GM19438 (cell line): ENCODE measurements at regions not wholly inside any gene's neighbourhood (a gene's known extent, or its start where the extent isn't known, plus 50 kb on each side); places are given as distances from the start of the nearest gene placed in this dataset.
"Not testable (repeated sequence)": the region's sequence is repeated elsewhere in the genome, so short reads cannot be mapped to it uniquely, and the experiment has no call there.

Experiments used
- ATAC-seq: cut with Tn5 transposase; IDR thresholded peaks from one replicate; pipeline ENCODE4 v1.9.1; 2021; ENCODE audit warnings: low read depth; ENCODE audit not compliant: unreplicated experiment

DNA sequence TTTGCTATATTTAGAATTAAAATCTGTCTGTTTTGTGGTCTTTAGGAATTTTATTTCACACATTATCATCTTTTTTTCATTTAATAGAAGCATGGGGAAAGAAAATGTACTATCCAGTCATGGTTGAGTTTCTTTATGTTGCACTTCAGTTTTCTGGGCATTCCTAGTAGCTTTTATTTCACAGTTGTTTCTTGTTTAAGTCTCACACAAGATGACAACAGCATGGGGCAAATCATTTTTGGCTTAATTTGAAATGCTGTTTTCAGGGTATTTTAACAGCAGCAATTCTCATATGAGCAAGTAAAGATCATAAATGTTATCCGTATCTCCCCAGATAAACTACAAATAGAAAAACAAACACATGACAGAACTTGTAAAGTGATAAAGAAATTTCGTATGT is 1600.2 kb downstream of the PCDH9 start:
- ATAC-seq, result no peak

DNA sequence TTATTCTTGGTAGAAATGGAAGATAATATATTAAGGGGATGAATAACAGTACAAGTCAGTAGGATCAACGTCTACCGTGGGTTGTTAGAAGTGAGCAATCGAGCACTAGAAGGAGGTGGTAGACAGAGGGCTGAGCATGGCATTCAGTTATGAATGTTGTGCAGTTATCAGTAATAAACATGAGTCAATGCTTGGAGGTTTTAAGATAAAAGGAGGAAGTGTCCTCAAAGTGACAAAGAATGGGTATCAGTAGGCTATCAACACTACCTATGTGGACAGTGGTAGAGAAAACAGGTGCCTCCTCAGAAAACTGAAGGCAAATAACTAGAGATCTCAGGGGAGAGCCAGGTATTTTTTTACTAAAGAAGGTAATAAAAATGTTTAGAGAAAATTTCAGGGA is 1607.0 kb downstream of the PCDH9 start:
- no peak for ATAC-seq

DNA sequence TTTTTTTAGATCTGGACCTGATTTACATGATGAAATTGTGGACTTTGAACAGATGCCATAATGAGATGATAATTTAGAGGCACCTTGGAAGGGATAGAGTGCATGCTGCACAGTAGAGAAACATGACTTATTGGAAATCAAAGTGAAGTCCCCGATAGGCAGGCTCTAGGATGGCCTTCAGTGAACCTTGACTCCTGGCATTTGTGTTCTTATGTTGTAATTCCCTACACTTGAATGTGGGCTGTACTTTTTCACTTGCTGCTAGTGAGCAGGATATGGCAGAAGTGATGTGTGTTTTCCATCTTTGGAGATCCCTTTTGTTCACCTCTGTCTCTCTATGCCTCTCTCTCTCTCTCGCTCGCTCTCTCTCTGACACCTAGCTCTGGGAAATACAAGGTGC is 1614.6 kb downstream of the PCDH9 start:
- ATAC-seq, result no peak

DNA sequence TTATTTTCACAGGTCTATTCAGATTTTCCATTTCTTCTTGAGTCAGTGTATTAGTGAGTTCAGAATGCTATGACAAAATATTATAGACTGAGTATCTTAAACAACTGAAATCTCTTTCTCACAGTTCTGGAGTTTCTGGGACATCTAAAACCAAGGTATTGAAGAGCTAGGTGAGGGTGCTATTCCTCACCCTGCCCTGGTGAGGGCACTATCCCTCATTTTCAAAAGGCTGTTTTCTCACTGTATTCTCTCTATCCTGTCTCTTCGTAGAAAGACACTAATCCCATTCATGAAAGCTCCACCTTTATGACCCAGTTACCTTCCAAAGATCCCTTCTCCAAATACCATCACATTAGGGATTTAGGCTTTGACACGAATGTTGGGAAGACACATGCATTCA is 1617.1 kb downstream of the PCDH9 start:
- ATAC-seq, result no peak

DNA sequence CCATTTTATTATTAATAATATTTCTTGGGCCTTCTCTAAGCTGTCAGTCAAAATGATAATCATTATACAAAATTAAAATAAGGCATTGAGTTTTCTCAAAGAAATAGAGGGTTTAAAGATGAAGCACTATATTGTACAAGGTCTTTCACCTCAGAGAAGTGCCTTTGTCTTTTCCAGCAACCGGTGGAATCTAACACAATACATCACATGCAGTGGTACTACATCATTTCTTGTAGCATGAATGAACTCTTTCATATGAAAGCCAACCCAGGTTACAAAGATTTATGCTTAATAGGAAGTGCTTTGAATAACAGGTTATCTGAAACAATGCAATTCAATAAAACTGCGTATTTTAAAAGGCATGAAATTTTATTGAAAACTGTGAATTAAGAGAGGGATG is 1620.8 kb downstream of the PCDH9 start:
- ATAC-seq, result no peak

DNA sequence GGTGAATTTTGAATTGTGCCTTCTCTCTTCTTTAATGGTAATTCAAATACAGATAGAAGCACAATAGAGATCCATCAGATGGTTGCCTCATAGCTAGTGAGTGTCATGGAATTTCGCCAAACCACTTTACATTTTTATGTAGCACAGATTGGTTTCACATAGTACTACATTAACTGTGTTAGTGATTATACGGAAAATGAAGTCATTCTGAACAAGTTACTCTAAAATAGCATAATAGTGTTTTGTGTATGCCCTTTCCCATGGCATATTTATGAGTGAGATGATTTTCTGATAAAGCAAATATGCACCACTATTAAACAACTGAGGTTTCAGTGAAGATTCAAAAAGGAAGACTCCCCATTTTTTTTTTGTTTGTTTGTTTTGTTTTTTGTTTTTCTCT is 1623.5 kb downstream of the PCDH9 start:
- no peak for ATAC-seq

DNA sequence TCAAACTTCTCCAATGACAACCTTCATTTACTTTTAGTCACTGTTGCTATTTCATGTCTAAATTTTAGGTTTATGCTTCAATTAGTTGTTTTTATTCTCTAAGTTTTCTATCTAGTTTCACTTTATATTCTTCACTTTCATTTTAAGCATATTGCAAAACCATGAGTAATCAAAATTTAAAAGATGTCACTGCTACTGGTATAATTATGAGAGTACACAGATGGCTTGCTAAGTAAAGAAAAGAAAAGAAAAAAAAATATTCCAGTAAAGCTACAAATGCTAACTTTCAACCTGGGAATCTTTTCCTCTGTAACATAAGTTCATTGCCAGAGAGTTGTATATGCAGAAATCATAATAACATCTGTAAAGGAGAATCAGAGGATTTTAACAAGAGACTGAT is 1624.7 kb downstream of the PCDH9 start:
- ATAC-seq, result no peak

DNA sequence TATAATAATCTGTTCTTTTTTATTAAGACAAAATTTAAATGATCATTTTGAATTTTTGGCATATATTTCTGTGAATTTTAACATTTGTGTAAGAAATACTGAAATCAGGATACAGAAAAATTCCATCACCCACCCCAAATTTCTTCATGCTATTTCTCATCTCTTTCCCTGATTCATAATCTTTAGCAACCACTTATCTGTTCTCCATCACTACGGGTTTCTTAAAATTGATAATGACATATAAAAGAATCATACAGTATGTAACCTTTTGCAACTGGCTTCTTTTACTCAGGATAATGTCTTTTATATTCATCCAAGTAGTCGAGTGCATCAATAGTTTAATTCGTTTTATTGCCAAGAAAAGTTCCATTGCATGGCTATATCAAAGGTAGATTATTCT is 1627.0 kb downstream of the PCDH9 start:
- no peak for ATAC-seq

DNA sequence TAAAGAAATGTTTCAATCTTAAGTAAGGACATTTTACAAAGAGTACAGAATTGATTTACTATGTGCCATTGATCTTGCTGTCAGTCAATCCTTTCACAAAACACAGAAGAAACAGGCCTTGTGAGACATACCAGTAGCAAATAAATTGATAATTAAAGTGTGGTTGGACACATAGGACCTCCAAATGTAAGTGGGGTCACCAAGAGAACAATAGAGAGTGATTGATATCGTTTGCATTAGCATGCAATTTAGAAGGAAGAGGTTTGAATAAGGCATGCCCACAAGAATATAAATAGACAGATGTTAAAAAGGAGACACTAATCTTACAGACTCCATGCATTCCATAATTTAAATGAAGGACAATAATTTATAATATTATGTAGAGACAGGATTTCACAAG is 1628.3 kb downstream of the PCDH9 start:
- ATAC-seq, result no peak

DNA sequence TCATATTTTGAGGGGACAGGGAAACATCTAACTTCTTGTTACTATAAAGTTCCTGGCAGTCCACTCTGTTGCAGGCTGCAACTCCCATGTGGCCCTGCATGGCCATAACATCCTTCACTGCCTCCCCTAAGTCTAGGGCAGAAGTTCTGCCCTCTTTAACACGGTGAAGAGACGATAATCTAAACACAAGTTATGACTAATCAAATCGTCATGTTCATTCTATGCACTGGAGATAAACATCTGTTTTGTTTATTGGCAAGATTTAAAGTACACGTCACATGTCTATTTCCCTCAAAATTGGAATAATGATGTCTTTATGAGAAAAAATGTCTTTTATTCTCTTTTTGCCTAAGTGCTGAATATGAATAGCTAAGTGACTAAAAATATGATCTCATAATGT is 1629.4 kb downstream of the PCDH9 start:
- no peak for ATAC-seq

DNA sequence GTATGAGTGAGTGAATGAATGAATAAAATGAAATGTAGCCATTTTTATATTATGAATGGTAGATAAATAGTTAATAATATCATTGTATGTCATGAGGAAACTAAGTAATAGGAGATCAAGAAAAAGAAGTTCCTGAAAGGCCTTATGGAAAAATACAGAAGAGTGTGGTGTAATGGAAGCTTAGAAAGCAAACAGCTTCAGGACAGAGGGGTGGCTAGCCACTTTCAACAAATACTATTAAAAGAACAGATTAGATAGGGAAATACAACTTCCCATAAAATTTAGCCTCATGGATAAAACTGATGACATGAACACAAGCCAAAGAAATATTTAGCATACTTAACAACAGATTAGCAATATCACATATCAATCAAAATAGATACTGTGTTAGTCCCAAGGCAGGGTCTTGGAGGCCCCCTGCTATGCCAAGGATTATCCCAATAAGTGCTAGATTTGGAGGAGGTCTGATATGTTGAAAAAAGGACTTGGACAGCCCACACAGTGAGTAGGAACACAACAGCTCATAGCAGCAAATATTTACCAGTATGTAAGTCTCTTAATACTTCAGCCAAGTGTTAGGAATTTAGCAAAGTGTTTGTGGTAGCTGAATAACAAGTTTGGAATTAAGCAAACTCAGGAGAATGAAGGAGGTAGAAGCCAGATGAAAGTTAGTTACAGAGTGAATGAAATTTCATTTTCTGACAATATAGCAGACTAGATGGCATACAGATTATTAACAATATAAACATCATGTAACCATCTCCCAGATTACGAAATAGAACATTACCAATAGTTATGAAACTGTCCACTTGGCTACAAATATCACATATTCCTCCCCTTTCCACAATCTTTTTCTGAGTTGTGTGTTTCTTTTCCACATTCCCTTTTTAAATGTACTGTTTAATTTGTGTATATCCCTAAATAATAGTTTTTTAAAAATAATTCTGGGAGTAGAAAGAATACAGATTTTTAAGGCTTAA is 1632.0 kb downstream of the PCDH9 start:
- no peak for ATAC-seq

DNA sequence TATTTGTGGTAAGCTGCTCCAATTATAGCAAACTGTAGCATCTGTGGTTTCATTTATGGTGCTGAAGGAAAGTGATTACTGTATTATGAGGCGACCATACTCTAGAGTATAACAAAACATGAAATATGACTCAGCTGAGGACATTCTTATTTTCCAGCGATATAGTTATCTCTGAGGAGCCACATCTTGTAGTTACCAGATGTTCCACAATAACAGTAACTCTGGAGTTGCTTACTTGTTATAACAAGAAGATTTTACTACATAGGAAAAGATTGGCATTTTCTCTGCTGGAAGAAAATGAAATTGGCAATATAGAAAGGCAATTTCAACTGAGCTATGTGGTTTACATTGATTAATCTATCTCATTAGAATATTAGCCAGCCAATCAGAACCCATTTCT is 1634.2 kb downstream of the PCDH9 start:
- no peak for ATAC-seq

DNA sequence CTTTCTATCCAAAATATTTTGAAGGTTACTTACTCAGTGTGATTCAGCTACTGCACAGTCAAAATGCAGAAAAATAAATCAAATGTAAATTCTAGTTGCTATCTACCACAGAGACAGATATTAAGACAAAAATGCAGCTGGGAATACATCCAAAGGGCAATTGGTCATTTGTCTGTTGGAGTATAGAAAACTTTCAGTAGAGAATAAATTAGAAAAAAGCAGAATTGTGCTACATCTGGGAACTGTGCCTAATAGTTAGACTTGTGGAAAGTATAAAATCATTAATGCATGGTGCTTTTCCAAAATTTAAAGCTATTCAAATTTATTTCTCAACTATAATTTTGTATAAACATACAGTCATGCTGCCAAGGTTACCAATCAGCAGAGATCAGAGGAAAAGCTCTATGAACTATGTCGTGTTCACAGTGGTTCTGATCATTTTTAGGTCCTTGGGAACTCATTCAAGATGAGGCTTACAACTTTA is 1635.8 kb downstream of the PCDH9 start:
- no peak for ATAC-seq

DNA sequence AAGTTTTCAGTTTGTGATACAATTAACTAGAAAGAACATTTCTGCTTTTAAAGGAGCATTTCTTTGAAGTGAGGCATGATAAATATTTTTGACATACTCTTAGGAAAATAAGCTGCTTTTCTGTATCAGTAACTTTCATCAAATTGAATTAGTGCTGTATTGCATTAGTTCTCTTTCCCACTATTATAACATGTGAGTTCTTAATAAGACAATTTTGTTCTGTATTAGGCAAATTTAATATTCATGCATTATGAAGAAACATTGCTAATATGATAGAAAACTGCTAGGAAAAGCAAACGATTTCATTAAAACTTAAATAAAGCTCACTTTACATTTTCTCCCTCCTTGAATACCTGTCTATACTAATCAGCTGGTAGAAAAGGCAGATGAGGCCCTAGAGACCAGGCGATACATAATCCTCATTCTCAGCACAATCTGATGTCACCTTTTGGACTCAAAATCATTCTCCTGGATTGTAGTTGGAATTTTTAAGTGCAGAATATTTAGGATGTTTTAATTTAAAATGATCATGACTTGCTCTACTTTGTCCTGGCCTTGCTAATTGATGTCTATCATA is 1636.8 kb downstream of the PCDH9 start:
- ATAC-seq, result no peak

DNA sequence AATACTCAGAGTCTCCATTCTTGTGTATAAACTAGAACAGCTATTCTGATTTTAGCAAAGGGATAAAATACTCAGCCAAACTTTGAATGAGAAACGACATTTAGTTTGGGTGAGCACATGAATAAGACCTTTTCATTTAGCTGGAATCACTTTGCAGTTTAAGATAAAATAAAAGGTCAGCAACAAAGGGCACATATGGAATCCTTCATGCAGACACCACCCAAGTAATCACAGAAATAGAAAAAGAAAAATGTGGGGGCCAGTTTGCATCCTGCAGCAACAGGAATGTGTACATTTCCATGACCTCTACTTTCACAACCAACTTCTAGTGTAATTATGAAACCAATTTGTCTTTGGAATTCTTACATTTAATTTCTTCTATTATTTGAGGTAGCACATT is 1637.4 kb downstream of the PCDH9 start:
- ATAC-seq, result no peak

DNA sequence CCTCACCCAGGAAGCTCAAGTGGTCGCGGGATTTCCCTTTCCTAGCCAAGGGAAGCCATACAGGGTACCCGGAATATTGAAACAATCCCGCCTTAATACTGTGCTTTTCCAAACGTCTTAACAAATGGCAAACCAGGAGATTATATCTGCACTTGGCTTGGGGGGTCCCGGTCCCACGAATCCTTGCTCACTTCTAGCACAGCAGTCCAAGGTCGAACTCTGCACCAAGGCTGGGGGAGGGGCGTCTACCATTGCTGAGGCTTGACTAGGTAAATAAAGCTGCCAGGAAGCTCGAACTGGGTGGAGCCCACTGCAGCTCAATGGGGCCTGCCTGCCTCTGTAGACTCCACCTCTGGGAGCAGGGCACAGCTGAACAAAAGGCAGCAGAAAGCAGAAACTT is 1644.8 kb downstream of the PCDH9 start:
- no peak for ATAC-seq

DNA sequence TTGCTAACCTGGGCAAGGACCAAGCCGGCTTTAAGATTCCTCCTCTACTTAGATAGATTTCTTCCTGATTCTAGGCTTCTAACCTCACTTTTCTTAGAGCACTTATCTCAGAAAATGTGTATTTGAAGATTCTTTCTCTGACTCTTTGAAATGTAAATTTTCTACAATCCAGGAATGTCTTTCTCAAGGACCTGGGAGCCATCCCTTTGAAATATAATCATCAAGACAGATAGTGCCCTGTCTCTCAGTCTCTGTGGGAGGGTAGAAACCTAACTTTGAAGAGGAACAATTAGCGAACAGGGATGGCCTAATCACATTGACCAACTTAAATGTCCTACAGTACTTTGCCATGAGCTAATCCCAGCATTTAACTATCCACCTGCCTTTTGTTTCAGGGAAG is 1646.0 kb downstream of the PCDH9 start:
- ATAC-seq, result no peak

DNA sequence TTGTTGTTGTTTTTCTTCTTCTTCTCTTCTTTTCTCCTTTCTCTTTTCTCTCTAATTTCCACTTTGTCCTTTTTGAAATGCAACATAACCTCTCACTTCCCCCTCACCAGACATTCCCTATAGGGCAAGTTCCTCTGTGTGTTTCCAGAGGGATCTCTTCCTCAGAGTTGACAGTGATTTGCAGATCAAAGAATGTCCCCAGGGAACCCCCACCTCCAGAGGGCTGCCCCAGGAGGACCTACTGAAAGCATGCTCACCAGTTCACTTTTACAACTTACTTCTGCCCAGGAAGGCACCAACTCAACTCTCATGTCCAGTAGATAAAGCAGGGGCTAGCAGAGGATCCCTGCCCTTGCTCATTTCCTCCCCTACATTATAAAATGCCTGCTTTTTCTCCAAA is 1648.0 kb downstream of the PCDH9 start:
- ATAC-seq, result no peak

DNA sequence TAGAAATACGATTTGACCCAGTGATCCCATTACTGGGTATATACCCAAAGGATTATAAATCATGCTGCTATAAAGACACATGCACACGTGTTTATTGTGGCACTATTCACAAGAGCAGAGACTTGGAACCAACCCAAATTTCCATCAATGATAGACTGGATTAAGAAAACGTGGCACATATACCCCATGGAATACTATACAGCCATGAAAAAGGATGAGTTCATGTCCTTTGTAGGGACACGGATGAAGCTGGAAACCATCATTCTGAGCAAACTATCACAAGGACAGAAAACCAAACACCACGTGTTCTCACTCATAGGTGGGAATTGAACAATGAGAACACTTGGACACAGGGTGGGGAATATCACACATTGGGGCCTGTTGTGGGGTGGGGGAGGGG is 1665.6 kb downstream of the PCDH9 start:
- not testable (repeated sequence) for ATAC-seq

DNA sequence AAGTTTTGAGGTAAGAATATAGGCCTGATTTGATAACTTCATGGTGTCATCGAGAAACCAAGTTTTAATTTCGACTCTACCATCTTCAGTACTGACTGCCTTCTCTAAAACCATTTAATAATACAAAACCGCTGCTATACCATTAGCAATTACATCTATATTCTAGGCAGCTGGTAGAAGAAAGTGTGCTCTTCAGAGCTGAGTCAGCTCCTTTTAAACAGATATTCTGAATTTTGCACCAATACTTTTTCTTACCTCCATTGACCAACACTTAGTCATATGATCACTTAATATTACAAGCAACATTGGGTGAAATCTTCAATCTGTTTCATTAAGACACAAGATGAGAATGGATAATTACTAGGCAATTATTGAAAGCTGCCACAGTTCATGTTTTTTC is 1667.8 kb downstream of the PCDH9 start:
- ATAC-seq, result no peak

DNA sequence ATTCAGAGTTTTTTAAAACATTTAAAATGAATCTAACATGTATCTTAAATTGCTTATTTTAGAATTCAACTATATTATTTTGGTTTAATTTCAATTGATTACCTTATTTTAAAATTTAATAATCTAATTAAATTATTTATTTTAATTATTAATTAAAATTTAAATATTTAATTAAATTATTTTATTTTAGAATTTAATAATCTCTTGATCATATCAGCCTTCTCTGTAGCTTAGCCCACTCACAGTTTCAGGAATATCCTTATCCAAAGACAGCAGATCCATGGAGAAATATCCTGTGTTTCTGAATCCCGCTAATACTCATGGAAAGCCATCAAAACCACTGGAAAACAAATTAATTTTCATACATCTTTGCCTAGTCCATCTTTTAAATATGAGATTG is 1669.2 kb downstream of the PCDH9 start:
- ATAC-seq, result no peak

DNA sequence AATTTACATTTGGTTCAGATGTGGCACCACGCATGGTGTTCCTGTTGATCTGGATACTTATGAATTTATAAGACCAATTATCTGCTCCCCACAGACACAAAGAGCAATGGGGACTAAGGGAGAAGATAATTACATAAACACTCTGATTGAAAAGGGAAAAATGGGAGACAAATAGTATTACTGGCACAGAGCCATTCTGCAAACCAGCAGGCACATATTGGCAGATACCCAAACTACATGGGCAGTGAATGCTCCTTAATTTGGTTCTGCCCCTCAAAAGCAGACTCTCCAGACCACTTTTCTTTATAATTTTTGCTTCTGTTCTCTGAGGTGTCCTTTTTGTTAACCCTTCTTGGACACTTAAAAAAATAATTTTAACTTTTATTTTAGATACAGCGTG is 1674.2 kb downstream of the PCDH9 start:
- ATAC-seq, result no peak
